NCI-H1417 (cell line): ENCODE measurements at regions not wholly inside any gene's neighbourhood (a gene's known extent, or its start where the extent isn't known, plus 50 kb on each side); places are given as distances from the start of the nearest gene placed in this dataset.
"Not testable (repeated sequence)": the region's sequence is repeated elsewhere in the genome, so short reads cannot be mapped to it uniquely, and the experiment has no call there.

ENCODE experiments used
- DNase-seq, 3 experiments: peaks; one replicate each; lab custom pipeline; 2025; lab: John Stamatoyannopoulos, UW

DNA sequence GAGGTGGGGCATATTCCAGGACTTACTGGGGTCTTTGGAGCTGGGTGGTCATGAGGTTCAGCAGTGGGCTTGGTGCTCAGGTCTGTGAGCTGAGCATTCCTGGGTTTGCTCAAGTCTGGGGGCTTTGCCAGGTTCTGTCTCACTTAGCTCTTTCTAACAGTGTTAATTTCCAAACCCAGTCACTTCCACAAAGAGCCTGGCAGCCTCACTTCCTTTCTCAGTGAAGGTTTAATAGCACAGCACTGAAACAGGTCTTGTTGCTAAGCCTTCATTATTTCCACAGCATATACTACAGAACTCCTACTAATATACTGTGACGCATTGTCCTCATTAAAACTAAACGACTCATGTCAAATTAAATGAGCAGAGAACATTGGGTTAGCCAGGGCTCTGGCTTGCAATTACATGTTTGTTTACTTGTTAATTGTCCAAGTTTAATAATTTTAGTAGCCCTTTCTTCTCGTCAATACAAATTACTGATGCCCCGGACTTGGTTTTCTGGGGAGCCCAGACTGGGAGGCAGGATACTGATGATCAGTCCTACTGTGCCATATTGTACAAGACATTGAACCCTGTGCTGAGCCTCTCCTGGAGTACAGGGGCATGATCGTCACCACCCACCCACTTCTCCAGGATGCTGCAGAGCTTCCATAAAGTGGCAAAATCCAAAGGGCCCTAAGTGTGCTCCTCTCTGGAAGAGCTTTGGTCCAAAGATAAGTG is 170.7 kb downstream of the IER5 start:
- peak in 1 of 3 experiments; percentile 8 for DNase-seq

DNA sequence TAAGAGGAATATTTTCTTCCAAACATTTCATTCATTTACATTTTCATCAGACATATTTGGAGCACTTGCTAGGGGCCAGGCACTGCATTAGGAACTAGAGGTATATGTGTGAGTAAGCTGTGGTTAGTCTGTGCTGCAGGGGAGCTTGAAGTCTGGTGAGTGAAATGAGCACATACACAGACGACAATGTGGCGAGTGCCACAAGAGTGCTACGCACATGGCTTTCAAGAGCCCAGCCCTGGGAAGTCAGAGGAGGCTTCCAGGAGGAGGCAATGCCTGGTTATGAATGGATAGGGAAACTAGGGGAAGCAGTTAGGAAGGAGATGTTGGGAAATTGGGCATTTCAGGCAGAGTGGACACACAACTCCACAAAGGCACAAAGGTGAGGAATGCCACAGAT is 171.8 kb downstream of the IER5 start:
- no peak for DNase-seq

DNA sequence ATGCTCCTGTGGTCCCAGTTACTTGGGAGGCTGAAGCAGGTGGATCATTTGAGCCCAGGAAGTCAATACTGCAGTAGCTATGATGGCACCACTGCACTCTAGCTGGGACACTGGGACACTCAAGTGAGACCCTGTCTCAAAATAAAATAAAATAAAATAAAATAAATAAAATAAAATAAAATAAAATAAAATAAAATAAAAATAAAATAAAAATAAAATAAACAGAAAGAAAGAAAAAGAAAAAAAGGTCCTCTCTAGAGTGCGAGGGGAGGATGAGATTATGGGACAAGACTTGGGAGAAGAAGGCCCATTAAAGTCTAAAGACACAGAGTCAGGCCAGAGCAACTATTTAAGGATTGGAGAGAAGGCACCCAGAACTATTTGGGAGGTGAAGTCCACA is 172.5 kb downstream of the IER5 start:
- DNase-seq: no peak

DNA sequence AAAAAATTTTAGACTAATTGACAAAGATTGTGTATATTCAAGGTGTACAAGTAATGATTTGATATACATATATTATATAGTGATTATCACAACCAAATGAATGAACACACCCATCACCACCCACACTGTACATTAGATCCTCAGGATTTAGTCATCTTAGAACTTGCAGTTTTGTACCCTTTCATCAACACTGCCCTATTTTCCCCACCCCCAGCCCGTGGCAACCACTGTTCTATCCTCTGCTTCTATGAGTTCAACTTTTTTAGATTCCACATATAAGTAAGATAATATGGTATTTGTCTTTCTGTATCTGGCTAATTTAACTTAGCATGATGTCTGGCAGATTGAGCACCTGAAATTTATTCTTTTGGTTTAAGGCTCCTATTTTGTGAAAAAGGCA is 173.6 kb downstream of the IER5 start:
- DNase-seq: no peak

DNA sequence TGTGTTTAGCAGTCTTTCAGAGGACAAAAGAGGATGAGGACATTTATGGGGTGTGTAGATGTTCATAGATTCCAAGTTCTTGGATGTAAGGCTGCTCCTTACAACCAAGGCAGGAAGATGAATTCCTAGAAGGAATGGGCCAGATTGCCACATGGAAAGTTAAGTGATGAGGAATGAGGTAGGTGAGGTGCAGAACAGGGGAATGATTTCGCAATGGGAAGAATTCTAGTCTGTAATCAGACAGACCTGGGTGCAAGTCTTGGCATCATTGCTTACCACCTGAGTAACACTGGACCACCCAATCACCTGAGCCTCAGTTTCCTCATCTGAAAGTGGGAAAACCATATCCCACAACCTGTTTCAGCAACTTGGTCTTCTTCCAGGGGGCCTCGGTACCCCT is 174.9 kb downstream of the IER5 start:
- DNase-seq: no peak

- no peak for DNase-seq
These were observed 176.3 kb downstream of the IER5 start for GRCh38 chr1:181264821-181265220.

GRCh38 chr1:181284978-181285377 is 196.5 kb downstream of the IER5 start:
- DNase-seq: no peak

GRCh38 chr1:181295217-181295616 is 188.1 kb upstream of the CACNA1E start:
- no peak for DNase-seq

GRCh38 chr1:181296180-181296579 is 187.1 kb upstream of the CACNA1E start:
- DNase-seq: no peak

DNA sequence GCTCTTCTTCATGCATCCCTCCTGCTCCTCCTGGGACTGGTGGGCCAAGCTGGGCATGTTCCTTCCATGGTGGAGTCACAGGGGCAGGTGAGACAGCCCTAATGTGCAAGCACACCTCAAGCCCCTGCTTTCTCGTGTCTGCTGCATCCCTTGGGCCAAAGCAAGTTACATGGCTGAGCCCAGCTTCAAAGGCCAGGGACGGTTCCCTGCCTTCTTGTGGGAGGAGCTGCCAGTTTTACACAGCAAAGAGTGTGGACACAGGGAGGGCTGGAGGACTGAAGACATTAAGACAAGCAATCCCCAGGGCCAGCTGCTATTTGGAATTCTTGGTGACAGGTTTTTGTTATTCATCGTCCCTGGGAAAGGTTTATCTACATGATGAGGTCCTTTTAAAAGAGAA is 175.2 kb upstream of the CACNA1E start:
- DNase-seq: no peak

- no peak for DNase-seq
These were observed 172.8 kb upstream of the CACNA1E start for GRCh38 chr1:181310560-181310959.

DNA sequence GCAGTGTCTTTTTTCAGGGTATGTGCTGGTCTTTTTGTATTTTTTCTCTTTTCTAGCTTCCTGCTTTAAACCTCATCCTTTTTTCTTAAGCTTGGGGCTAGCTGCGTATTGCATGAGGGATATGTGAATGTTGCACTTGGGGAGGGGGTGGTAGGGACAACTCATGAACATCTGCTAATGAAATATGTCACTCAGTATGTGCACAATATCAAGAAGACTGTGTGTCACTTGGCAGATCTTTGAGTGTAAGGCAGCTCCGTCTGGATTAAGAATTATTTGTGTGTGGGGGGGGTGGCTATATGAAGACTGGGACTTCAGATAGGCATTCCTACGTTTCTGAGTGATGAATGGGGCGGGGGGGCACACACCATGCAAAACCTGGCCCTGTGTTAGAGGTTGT is 170.4 kb upstream of the CACNA1E start:
- no peak for DNase-seq

DNA sequence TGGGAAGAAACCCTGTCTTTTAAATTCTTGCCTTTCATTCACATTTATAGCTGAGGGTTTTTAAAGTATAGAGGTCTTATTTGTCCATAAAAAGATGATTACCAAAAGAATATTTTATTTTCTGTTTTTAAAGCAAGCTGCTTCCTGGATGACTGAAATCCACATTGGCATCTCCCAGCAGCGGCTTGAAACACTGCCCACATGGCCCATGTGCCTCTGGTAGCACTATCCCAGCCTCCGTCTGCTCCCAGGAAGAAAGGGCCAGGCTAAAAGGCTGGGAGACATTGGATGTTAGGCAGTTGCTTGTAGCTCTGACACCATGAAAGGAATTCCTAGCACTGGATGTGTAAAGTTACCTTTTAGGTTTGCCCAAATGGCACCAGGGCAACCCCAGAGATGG is 169.9 kb upstream of the CACNA1E start:
- DNase-seq: no peak

DNA sequence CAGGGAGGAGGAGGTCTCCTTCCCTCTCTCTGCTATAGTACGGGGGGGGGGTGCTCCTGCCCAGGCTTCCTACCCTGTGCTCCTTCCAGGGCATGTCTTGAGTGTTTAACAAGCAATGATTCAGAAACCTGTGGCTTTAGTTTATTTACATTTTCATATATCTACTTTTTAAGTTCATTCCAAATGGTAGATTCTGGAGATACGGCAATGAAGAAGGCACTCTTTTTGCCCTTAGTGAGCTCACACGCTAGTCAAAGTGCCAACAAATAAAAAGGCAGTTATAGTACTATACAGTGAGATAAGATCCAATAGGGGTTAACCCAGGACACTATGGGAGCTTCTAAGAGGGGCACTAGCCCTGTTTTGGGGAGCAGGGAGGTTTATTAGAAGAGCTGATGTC is 169.3 kb upstream of the CACNA1E start:
- DNase-seq: no peak

GRCh38 chr1:181314959-181315358 is 168.4 kb upstream of the CACNA1E start:
- peak in 1 of 3 experiments; percentile 61 for DNase-seq

DNA sequence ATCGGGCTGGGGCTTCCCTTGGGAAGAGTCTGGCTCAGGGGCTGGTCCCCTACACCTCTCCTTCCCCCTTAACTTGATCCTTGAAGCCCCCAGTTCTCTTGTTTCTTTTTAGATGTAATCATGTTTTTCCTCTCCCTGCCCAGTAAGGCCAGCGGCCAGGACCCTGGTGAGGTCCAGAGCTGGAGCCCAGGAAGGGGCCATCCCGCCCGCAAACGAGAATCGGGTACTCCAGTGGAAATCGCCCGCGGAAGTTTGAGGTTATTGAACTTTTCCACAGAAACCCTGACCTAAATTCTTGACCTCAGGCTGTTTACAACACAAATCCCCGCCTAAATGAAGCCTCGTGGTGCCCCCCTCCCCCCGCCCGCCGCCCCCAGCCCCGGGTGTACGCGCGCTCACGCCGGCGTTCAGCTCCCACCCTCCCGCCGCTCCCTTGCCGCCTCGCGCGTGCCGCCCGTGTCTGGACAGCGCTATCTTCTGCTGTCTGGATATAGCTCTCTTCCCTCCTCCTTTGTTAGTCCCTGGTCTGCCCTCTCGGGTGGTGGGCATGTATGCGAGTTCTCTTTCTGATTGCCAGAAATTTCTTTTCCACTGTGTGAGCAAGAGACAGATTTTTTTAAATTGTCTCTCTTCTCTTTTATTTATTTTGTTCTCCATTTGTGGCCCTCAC is 165.9 kb upstream of the CACNA1E start:
- peak in 2 of 3 experiments; percentile 30 to 45 for DNase-seq

DNA sequence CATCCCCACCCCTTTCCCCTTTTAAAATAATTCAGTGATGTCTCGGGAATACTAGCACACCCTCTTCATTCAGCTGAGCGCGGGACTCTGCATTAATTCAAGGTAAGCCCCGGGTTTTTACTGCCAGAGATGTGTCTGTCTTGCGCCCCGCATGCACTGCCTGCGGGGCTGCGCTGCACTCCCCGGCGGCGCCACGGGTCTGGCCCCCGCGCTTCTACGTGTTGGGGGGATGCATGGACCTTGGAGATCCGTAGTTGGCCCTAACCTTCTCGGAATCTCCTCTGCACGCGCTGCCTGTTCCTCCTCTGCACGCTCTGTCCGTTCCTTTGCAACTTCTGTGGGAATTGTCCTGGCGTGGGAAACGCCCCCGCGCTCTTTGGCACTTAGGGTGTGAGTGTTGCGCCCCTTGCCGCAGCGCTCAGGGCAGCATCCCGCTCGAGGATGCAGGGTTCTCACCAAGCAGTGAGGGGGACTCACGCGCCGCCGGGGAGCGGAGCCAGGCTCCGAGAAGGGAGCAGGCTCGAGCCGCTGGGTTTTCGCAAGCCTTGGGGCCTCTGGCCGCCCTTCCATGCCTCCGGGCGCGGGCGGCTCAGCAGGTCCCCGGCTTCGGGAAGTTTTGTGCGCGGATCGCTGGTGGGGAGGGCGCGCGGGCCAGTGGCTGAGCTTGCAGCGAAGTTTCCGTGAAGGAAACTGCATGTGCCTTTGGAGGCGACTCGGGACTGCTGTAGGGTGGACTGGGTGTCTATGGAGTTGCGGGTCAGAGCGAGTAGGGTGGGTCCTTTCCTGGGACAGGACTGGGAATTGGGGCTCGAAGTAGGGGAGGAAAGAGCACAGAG is 165.1 kb upstream of the CACNA1E start:
- DNase-seq: peak in 2 of 3 experiments; percentile 57 to 61

GRCh38 chr1:181318858-181319235 is 164.5 kb upstream of the CACNA1E start:
- no peak for DNase-seq

DNA sequence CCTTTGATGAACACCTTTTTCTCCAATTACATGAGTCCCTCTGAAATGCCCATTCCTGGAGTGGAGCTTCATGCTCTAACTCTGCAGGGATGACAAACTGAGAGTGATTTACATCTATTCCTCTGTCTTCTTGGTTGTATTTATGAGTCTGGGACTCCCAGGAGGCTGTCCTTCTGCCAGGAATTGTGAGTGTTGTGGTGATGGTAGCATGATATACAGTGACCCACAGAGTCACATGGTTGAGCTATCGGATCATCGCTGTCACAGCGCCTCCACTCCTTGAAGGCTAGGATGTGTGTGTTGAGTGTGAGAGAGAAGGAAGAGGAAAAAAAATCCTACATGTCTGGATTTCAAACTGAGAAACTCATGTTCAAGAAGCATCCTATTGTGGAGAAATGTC is 163.4 kb upstream of the CACNA1E start:
- no peak for DNase-seq

DNA sequence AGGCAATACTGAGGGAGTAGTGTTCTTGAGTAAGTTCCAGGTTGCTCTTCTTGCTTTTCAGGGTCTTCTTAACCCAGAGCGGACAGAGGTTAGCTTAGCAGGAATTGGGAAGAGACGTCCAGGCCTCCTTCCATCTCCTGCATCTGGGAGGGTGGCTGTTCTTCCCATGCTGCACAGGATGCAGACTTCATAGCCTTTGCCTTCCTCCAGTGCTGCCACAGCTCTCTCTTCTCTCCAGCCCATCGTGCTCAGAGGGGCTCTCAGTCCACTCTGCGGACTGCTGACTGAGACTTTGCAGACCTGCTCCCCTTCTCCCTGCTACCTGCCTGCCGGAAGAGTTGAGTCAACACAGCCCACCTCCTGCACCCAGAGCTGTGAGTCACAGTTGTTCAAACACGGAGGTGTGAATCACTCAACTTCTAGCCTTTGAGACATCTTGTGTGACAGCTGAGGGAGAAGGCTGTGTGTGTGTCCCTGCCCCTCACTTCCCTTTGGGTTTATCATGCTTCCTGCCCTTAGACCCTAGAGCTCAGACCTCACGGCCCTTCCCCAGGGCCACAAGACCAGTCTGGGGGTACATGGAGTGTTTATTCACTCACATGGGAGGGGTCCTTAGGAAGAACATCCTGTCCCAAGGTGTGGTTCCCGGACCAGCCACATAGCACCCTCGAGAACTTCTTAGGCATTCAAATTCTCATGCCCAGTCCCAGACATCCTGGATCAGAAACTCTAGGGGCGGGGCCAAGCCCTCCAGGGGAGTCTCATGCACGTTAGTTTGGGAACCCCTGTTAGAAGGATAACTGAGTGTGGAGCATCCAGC is 158.3 kb upstream of the CACNA1E start:
- no peak for DNase-seq

DNA sequence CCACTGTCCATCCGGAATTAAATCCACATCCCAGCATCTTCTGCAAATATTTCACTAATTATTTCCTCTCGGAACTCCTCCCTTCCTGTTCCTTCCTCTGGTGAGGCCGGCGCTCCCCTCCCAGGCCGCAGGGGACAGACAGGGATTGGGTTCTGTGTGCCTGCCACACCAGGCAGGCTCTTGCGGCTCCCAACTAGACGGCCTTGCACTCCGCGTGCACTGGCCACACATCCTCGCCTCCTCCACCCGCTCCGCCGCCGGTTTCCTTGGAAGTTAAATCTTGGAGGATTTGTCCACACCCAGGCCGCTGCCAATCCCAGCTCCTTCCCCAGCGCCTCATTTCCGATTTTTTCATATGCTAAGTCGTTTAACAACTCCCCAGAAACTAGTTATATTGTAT is 157.6 kb upstream of the CACNA1E start:
- DNase-seq: not testable (repeated sequence)

GRCh38 chr1:181326348-181326747 is 157.0 kb upstream of the CACNA1E start:
- no peak for DNase-seq
